BE2C (cell line): ENCODE measurements at regions not wholly inside any gene's neighbourhood (a gene's known extent, or its start where the extent isn't known, plus 50 kb on each side); places are given as distances from the start of the nearest gene placed in this dataset.

ENCODE experiments used
- DNase-seq: peaks from one replicate; pipeline ENCODE4 v3.0.0-alpha.2; 2020
- H3K27me3 ChIP-seq: fragments of 250-450 bp; sonication (Bioruptor Pico); 2 replicates; pipeline ENCODE4 v1.5.1; 2020; ENCODE audit warnings: mild to moderate bottlenecking
- H3K36me3 ChIP-seq: fragments of 250-450 bp; sonication (Bioruptor Pico); 2 replicates; pipeline ENCODE4 v1.5.1; 2020; ENCODE audit warnings: mild to moderate bottlenecking
- H3K4me1 ChIP-seq: fragments of 250-450 bp; sonication (Bioruptor Pico); 2 replicates; pipeline ENCODE4 v1.5.1; 2020
- H3K4me3 ChIP-seq: 2 replicates; pipeline ENCODE4 v1.5.1; 2011; ENCODE audit warnings: low read depth, low read length
- H3K9me3 ChIP-seq: fragments of 250-450 bp; sonication (Bioruptor Pico); 2 replicates; pipeline ENCODE4 v1.5.1; 2020
- CTCF ChIP-seq: IDR thresholded peaks from 2 replicates; pipeline ENCODE4 v1.5.1; 2012; ENCODE audit warnings: mild to moderate bottlenecking, low read depth, low read length

- no peak for TF ChIP-seq CTCF
- no peaks in the 10 kb centered on the region for H3K27me3 ChIP-seq
- no peak overlapping the region for H3K4me3 ChIP-seq
- H3K36me3 ChIP-seq: no peaks in the 10 kb centered on the region
- DNase-seq: no peak
- H3K4me1 ChIP-seq: no peaks in the 10 kb centered on the region; the same call in 1 of the 2 replicates
- H3K9me3 ChIP-seq: no peaks in the 10 kb centered on the region
These were observed 91.5 kb upstream of the DNAH5 start for GRCh38 chr5:14035859-14036503.

DNA sequence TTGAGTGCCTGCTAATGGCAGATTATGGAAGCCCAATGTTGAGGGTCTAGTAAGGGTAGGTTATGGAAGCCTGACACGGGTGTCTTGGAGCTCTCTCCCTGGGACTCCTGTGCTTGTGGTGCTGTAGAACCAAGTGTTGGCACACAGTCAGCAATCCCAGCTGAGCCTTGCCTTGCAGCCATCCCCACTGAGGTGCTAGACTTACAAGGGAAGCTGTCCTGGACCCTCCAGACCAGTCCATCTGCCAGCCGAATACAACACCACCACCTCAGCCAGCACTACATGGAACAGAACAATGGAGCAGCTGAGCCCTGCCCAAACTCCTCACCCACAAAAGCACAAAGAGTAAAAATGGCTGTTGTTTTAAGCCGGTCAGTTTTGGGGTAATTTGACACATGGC lies 90.5 kb upstream of the DNAH5 start:
- no peak for TF ChIP-seq CTCF
- no peak for DNase-seq
- no peaks in the 10 kb centered on the region for H3K4me1 ChIP-seq
- H3K4me3 ChIP-seq: no peak overlapping the region
- no peaks in the 10 kb centered on the region; the same call in 1 of the 2 replicates for H3K27me3 ChIP-seq
- no peaks in the 10 kb centered on the region for H3K36me3 ChIP-seq
- no peaks in the 10 kb centered on the region for H3K9me3 ChIP-seq

- no peak for TF ChIP-seq CTCF
- Histone ChIP-seq H3K4me3 (no peak overlapping the region), H3K27me3 (no peaks in the 10 kb centered on the region; the same call in 1 of the 2 replicates), H3K36me3 (no peaks in the 10 kb centered on the region), H3K9me3 (no peaks in the 10 kb centered on the region), H3K4me1 (no peaks in the 10 kb centered on the region)
- no peak for DNase-seq
These were observed 88.4 kb upstream of the DNAH5 start for GRCh38 chr5:14032918-14033317.

- no peak overlapping the region for H3K4me3 ChIP-seq
- no peaks in the 10 kb centered on the region for H3K9me3 ChIP-seq
- H3K27me3 ChIP-seq: no peaks in the 10 kb centered on the region; the same call in 1 of the 2 replicates
- no peak for TF ChIP-seq CTCF
- no peaks in the 10 kb centered on the region for H3K4me1 ChIP-seq
- no peaks in the 10 kb centered on the region for H3K36me3 ChIP-seq
- no peak for DNase-seq
These were observed 84.6 kb upstream of the DNAH5 start for GRCh38 chr5:14028938-14029584.

- Histone ChIP-seq H3K9me3 (no peaks in the 10 kb centered on the region), H3K27me3 (peaks cover 5% of the 10 kb centered on the region), H3K4me1 (no peaks in the 10 kb centered on the region), H3K36me3 (no peaks in the 10 kb centered on the region), H3K4me3 (no peak overlapping the region)
- no peak for DNase-seq
- TF ChIP-seq CTCF: no peak
These were observed 83.7 kb upstream of the DNAH5 start for GRCh38 chr5:14028188-14028587.

- no peaks in the 10 kb centered on the region for H3K9me3 ChIP-seq
- no peak for TF ChIP-seq CTCF
- H3K27me3 ChIP-seq: peaks cover 5% of the 10 kb centered on the region
- no peaks in the 10 kb centered on the region for H3K36me3 ChIP-seq
- DNase-seq: no peak
- H3K4me1 ChIP-seq: no peaks in the 10 kb centered on the region
- H3K4me3 ChIP-seq: no peak overlapping the region
These were observed 81.2 kb upstream of the DNAH5 start for GRCh38 chr5:14025569-14026286.
